Anterior cingulate cortex (tissue), 58 donors: ENCODE measurements at regions not wholly inside any gene's neighbourhood (a gene's known extent, or its start where the extent isn't known, plus 50 kb on each side); places are given as distances from the start of the nearest gene placed in this dataset.
"Not testable (repeated sequence)": the region's sequence is repeated elsewhere in the genome, so short reads cannot be mapped to it uniquely, and the experiment has no call there.

ENCODE experiments used
- DNase-seq, 58 donors: peaks; one replicate each; lab custom pipeline; 2025; lab: John Stamatoyannopoulos, UW

- not testable (repeated sequence) for DNase-seq
Measured at GRCh38 chr1:219410721-219411120, 202.2 kb downstream of the ZC3H11B start.

DNA sequence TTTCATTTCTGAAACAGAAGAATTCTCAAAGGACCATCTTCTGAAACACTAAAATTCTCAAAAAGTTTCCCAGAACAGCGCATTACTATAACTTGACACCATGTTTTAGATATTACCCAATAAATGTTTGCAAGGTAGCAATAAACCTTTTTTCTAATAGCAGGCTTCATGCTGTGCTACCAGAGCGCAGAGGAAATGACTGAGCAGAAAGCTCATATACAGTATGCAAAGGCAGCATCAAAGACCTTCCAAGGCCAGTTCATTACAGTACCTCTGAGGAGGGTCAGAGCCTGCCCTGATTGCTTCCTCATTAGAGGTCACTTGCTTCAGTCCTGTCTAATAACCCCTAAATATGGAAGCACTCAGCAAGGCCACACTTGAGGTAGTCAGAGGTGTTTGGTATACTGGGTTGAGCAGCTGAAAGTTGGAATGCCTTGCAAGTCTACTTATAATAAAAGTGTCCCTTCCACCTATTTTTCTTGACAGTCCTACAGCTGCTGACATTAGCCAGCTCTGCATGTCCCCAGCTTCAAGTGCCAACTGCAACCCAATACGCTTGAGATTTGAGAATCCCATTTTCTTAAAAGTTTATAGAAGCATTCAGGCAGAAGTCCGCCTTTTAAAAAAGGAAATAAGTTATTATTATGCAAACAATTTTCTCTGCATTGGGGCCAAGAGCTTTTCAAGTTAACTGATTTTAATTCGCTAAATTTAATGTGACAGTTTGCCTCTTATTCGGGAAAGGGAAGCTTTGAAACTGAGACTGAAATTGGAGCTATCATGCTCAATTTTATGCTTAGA is 207.2 kb downstream of the ZC3H11B start:
- DNase-seq, result no peak

DNA sequence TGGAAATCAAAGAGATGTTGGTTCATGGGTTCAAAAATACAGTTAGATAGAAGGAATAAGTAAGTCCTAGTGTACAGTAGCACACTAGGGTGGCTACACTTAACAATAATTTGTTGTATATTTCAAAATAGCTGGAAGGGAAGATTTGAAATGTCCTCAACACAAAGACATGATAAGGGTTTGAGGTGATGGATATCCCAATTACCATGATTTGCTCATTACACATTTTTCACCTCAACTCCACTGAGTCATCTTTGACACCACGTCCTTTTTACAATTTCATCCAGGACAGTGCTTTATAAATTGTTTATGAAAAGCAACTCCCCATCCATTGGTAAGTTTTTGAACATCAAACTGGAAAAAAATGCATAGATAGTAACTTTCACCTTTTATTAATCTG is 208.3 kb downstream of the ZC3H11B start:
- no peak for DNase-seq

DNA sequence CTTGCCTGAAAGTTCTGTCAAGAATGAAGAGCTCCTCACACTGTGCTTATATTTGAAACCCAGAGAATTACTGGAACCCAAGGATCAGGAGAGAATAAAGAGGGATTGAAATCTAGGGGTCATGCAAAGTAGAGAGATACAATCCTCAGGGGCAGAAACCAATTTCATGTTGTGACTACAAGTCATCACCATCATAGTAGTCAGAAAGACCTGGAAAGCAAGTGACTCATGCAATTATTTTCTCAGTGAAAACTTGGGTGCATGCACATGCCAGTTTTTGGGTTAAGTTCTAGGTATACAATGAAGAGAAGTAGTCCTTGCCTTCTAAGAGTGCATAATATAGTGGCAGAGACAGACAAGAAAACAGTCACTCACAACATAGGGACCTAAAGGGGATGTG is 210.0 kb downstream of the ZC3H11B start:
- DNase-seq, result no peak

DNA sequence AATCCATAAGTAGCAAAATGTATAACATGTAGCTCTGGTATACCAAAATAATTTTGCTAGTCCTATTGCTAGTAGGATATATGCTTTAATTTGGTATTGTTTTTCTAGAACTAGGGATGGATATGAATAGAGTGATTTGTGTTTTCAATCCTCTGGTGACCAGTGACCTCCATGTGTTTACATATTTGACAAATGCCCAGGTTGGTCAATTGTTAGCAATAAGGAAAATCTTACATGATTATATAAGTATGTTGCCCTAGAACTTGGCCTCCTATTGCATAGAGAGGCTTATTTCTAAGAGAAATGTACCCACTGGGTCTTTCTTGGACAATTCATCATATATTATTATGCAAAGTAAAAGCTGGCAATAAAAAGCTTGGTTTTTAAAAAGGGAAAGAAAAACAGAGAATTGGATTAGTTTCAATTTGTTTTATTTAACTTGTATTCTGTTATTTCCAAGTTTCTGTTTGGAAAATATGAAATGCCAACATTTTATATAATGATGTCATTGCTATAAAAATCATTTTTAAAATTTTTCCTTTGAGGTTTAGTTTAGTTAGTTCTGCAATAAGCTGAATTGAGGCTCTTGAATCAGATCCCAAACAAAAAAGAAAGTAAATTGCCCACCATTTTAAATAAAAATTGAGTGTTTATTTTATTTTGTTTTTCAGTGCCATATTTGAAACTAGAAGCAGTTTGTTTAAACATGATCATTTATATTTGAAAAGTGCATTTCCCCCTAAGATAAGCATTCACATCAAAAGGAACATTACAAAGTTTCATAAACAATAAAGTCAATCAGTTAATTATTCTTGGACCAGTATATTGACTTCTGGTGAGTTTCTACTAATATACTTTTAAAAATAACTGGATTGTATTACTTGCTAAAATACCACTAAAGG is 210.9 kb downstream of the ZC3H11B start:
- DNase-seq, result no peak

DNA sequence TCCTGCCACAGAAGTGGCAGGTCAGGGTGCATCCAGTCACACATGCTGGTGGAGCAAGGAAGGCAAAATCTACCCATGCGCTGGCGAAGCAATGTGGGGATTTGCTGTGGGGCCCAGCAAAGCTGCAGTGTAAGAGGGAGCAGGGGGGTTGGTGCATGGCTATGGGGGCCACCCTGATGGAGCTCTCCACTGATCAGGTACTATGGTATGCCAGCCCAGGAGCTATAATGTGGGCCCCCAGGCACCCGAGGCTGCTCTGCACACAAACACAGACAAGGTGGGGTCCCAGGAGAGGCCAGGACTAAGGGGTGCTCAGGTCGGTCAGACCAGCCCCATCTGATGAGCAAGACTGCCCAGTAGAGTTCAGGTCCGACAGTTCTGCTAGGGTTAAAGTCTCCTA is 213.5 kb downstream of the ZC3H11B start:
- DNase-seq, result no peak

GRCh38 chr1:219398815-219399396 is 214.0 kb downstream of the ZC3H11B start:
- no peak for DNase-seq

- DNase-seq, result no peak
Measured at GRCh38 chr1:219397511-219397910, 215.4 kb downstream of the ZC3H11B start.

- no peak for DNase-seq
Measured at GRCh38 chr1:219391297-219391696, 217.6 kb downstream of the LYPLAL1 start.

DNA sequence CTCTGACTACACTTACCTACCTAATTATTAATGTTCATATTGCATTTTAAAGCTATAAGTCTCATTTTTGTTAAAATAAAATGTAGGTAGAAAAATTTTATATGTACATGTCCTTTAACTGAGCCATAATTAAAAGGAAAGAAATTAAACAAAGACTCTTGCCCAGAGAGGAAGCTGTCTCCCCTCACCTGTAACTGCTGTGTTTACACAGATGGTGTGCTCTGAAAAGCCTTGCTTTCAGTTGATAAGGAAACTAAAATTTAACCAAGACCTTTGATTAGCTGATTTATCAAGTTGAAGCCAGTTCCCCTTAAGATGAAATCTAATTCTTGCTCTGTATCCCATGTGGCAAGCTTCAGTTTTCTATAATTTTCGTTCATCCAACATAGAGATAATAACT is 213.5 kb downstream of the LYPLAL1 start:
- no peak for DNase-seq

- peak in 12 of 58 donors; percentile 1 to 9 (median 2) for DNase-seq
Measured at GRCh38 chr1:219385787-219386427, 212.2 kb downstream of the LYPLAL1 start.

GRCh38 chr1:219383281-219383680 is 209.6 kb downstream of the LYPLAL1 start:
- DNase-seq, result no peak

DNA sequence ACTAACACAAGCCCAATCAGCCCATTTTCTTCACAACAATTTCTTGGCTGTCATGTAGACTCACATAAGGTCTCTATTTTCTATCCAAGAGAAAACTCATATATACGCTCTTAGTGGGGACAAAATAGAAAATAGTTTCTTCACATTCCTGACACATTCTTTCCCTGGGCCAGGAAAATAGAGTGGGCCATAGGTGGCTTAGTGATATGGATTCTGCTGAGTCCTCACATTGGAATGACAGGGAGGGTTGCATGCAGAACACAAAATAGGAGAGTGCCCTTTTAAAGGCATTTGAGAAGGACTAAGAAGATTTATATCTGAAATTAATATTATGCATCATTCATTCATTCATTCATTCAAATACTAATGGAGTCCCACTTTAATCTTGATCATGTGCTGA is 207.7 kb downstream of the LYPLAL1 start:
- DNase-seq, result no peak

GRCh38 chr1:219380463-219380862 is 206.8 kb downstream of the LYPLAL1 start:
- DNase-seq, result no peak

DNA sequence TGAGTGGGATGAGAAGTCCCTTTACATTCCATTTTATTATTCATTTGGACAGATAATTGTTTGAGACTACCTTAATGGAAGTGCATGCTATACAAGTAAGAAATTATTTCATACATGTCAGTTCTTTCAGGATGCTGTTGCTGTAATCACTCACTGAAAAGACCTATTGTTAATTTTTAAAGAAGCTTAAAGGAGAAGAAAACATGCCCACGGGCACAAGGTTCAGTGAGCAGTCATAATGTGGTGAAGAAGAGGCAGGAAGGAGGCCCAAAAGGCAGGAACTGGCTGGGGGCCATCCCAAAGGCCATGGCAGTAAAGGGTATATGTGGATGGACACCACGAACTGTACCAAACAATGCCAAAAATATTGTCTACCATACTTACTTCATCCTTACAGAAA is 206.0 kb downstream of the LYPLAL1 start:
- DNase-seq, result no peak

DNA sequence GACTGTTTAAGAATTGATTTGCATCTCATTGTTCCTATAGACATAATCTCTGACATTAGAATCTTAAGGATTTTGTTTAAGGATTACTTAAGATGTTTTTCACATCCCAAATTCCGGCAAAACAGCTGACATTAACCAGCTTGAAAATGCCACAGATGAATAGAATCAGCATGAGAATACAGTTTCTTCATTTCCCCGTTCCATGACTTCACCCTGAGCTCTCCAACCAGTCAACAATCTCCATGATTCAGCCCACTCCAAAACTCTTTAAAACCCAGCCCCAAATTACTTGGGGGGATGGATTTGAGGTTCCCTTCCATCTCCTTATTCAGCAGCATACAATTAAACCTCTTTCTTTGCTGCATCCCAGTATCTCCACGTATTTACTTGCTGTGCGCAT is 201.0 kb downstream of the LYPLAL1 start:
- no peak for DNase-seq

DNA sequence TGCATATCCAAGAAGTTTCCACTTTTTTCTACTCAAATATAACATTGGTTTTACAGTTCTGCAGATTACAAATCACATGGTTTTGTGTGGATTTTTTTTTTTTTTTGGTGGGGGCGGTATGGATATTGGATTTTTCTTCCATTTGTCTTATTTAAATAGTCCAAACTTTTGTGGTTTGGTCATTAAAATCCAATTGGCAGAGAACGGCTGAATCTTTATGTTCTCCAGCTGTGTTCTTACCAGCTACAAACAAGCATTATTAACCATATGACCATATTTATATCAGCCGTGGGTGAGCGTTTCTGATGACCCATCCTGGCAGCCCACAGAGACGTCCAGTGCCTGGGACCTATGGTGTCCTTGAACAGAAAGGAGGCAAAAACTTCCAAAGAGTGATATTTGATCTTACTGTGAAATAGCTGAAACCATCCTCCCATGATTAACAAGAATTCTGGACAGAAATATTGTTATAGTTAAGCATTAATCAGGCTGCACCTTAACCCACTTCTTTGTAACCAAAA is 200.4 kb downstream of the LYPLAL1 start:
- no peak for DNase-seq

- no peak for DNase-seq
Measured at GRCh38 chr1:219373616-219373935, 199.9 kb downstream of the LYPLAL1 start.

DNA sequence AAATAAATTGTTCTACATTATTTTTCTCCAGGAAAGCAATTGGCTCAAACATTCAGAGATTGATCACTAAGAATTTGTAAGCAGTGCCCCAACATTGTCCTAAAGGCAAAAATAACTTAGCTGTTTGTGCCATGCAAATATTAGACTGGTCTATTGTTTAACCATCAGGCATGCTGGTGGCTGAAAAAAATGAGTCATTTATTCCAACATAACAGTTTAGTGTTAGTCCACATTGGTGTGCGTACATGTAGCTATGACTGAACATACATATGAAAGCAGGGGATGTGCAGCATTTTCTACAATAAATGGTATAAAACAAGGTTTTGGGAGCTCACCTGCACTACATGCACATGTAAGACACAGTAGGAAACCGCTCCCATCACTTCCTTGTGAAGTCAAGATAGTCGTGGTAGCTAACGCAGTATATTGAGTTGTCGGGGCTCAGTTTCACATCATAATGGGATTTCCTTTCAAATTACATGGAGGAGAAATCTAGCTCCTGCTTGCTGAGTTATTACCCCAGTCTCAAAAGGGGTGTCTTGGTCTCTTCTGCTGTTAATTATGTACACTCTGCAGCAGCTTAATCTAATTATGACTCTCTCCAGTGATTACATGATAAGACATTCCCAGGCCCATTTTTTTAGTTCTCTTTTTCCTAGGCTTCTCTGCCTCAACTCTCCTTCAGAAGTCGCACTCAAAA is 199.4 kb downstream of the LYPLAL1 start:
- no peak for DNase-seq

- no peak for DNase-seq
Measured at GRCh38 chr1:219371471-219371870, 197.8 kb downstream of the LYPLAL1 start.
